WTC11 (cell line): ENCODE measurements at regions not wholly inside any gene's neighbourhood (a gene's known extent, or its start where the extent isn't known, plus 50 kb on each side); places are given as distances from the start of the nearest gene placed in this dataset.

Experiments used
- ATAC-seq: fragments of 200-7000 bp; cut with Tn5 transposase; 2 replicates; pipeline ENCODE4 v1.10.0; 2021; ENCODE audit warnings: mild to moderate bottlenecking, moderate library complexity
- CTCF ChIA-PET: fragments of 300-600 bp; sonication (Branson Sonifier 250); formaldehyde crosslinking; loops from one replicate; lab custom pipeline; 2021; ENCODE audit warnings: antibody characterized with exemption; lab: Charles Lee
- POLR2A ChIA-PET: fragments of 350-600 bp; sonication (Branson Sonifier 250); formaldehyde crosslinking; loops from one replicate; lab custom pipeline; 2021; ENCODE audit warnings: antibody characterized with exemption; lab: Charles Lee
- DNase-seq: peaks from one replicate; pipeline ENCODE4 v3.0.0; 2021; ENCODE audit warnings: low spot score
- H3K27ac Mint-ChIP-seq: 2 replicates; pipeline ENCODE4 v1.8.0; 2021; ENCODE audit warnings: mixed read lengths
- H3K27me3 Mint-ChIP-seq: 2 replicates; pipeline ENCODE4 v1.8.0; 2021; ENCODE audit warnings: low read depth, mild to moderate bottlenecking, moderate library complexity, mixed read lengths
- H3K36me3 Mint-ChIP-seq: 2 replicates; pipeline ENCODE4 v1.8.0; 2021; ENCODE audit warnings: mixed read lengths
- H3K4me1 Mint-ChIP-seq: 2 replicates; pipeline ENCODE4 v1.8.0; 2022; ENCODE audit warnings: mixed read lengths
- H3K4me3 Mint-ChIP-seq: 2 replicates; pipeline ENCODE4 v1.8.0; 2021; ENCODE audit warnings: mild to moderate bottlenecking, moderate library complexity, mixed read lengths
- H3K9me3 Mint-ChIP-seq: 2 replicates; pipeline ENCODE4 v1.8.0; 2021; ENCODE audit warnings: mixed read lengths
- ELF4 ChIP-seq: sonication (generic); formaldehyde crosslinking; IDR thresholded peaks from 2 replicates; pipeline ENCODE4 v1.8.1; 2022; ENCODE audit warnings: low read depth, mild to moderate bottlenecking, moderate library complexity, missing genetic modification reagents
- EMX1 ChIP-seq: fragments of 250-450 bp; sonication (Bioruptor Pico); IDR thresholded peaks from 2 replicates; pipeline ENCODE4 v1.8.0; 2021; ENCODE audit warnings: mild to moderate bottlenecking
- ETV6 ChIP-seq: sonication (generic); formaldehyde crosslinking; IDR thresholded peaks from 2 replicates; pipeline ENCODE4 v1.8.1; 2022; ENCODE audit warnings: mild to moderate bottlenecking, missing genetic modification reagents
- GRHL2 ChIP-seq: fragments of 250-450 bp; sonication (Bioruptor Pico); IDR thresholded peaks from 2 replicates; pipeline ENCODE4 v1.8.0; 2022; ENCODE audit warnings: mild to moderate bottlenecking, moderate library complexity; ENCODE audit not compliant: insufficient replicate concordance, severe bottlenecking
- MXD4 ChIP-seq: fragments of 250-450 bp; sonication (Bioruptor Pico); IDR thresholded peaks from 2 replicates; pipeline ENCODE4 v1.8.0; 2021; ENCODE audit warnings: mild to moderate bottlenecking, moderate library complexity, borderline replicate concordance
- MYBL2 ChIP-seq: sonication (generic); formaldehyde crosslinking; IDR thresholded peaks from 2 replicates; pipeline ENCODE4 v1.8.1; 2023; ENCODE audit warnings: mild to moderate bottlenecking, moderate library complexity, missing genetic modification reagents
- NFE2L1 ChIP-seq: sonication (generic); formaldehyde crosslinking; IDR thresholded peaks from 2 replicates; pipeline ENCODE4 v1.8.1; 2023; ENCODE audit warnings: missing genetic modification reagents
- NR2C2 ChIP-seq: sonication (generic); formaldehyde crosslinking; IDR thresholded peaks from 2 replicates; pipeline ENCODE4 v1.8.0; 2022; ENCODE audit warnings: mild to moderate bottlenecking, missing genetic modification reagents
- NR3C1 ChIP-seq: sonication (generic); formaldehyde crosslinking; conservative IDR thresholded peaks from 2 replicates; pipeline ENCODE4 v1.8.1; 2023; ENCODE audit warnings: low read depth, mild to moderate bottlenecking, missing genetic modification reagents
- PRRX2 ChIP-seq: fragments of 250-450 bp; sonication (Bioruptor Pico); IDR thresholded peaks from 2 replicates; pipeline ENCODE4 v1.8.0; 2021; ENCODE audit warnings: mild to moderate bottlenecking
- RELA ChIP-seq: sonication (generic); formaldehyde crosslinking; IDR thresholded peaks from 2 replicates; pipeline ENCODE4 v1.8.1; 2022; ENCODE audit warnings: missing genetic modification reagents, mild to moderate bottlenecking, borderline replicate concordance
- SP1 ChIP-seq: sonication (generic); formaldehyde crosslinking; conservative IDR thresholded peaks from 2 replicates; pipeline ENCODE4 v1.8.1; 2022; ENCODE audit warnings: missing genetic modification reagents
- ZBTB21 ChIP-seq: sonication (generic); formaldehyde crosslinking; IDR thresholded peaks from 2 replicates; pipeline ENCODE4 v1.8.1; 2023; ENCODE audit warnings: mild to moderate bottlenecking, missing genetic modification reagents, borderline replicate concordance
- ZNF121 ChIP-seq: sonication (generic); formaldehyde crosslinking; IDR thresholded peaks from 2 replicates; pipeline ENCODE4 v1.8.0; 2023; ENCODE audit warnings: missing genetic modification reagents
- ZNF317 ChIP-seq: sonication (generic); formaldehyde crosslinking; IDR thresholded peaks from 2 replicates; pipeline ENCODE4 v1.8.1; 2023; ENCODE audit warnings: low read depth, mild to moderate bottlenecking, moderate library complexity, missing genetic modification reagents, borderline replicate concordance
- ZNF423 ChIP-seq: fragments of 250-450 bp; sonication (Bioruptor Pico); IDR thresholded peaks from 2 replicates; pipeline ENCODE4 v2.1.2; 2022; ENCODE audit warnings: mild to moderate bottlenecking, moderate library complexity
- TF ChIP-seq, protein P1 (sequence below): fragments of 250-450 bp; sonication (Bioruptor Pico); IDR thresholded peaks from 2 replicates; pipeline ENCODE4 v2.1.2; 2022; ENCODE audit warnings: mild to moderate bottlenecking, moderate library complexity
- TF ChIP-seq, protein P2 (sequence below): sonication (generic); formaldehyde crosslinking; IDR thresholded peaks from 2 replicates; pipeline ENCODE4 v1.8.1; 2023; ENCODE audit warnings: mild to moderate bottlenecking, missing genetic modification reagents, moderate library complexity
- TF ChIP-seq, protein P3 (sequence below): sonication (generic); formaldehyde crosslinking; IDR thresholded peaks from 2 replicates; pipeline ENCODE4 v1.8.0; 2022; ENCODE audit warnings: mild to moderate bottlenecking, missing genetic modification reagents
- TF ChIP-seq, protein P4 (sequence below): sonication (generic); formaldehyde crosslinking; IDR thresholded peaks from 2 replicates; pipeline ENCODE4 v1.8.0; 2022; ENCODE audit warnings: missing genetic modification reagents
- TF ChIP-seq, protein P5 (sequence below): sonication (generic); formaldehyde crosslinking; IDR thresholded peaks from 2 replicates; pipeline ENCODE4 v1.8.0; 2023; ENCODE audit warnings: missing genetic modification reagents, mild to moderate bottlenecking, borderline replicate concordance
- TF ChIP-seq, protein P6 (sequence below): sonication (generic); formaldehyde crosslinking; IDR thresholded peaks from 2 replicates; pipeline ENCODE4 v1.8.1; 2023; ENCODE audit warnings: mild to moderate bottlenecking, moderate library complexity, missing genetic modification reagents

DNA sequence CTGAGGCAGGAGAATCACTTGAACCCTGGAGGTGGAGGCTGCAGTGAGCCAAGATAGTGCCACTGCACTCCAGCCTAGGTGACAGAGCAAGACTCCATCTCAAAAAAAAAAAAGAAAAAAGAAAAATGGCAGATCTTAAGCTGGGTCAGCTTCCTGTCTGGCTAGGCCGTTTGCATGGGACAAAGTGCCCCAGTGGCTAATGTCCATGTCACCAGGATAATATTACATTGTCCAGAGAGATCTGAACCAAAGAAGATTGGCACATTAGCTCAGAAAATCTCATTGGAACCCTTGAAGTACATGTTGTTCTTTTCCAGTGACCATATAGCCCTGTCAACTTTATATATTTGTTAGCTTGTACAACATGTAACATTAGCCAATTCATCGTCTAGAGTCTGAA, 59.2 kb upstream of the DAB2IP start:
- H3K36me3 Mint-ChIP-seq, result peaks cover 9% of the 10 kb centered on the region
- no peak overlapping the region for H3K27ac Mint-ChIP-seq
- ATAC-seq (no peak), DNase-seq (no peak)
- H3K27me3 Mint-ChIP-seq, result peaks cover 8% of the 10 kb centered on the region; the same call in 1 of the 2 replicates
- peaks cover 10% of the 10 kb centered on the region for H3K4me1 Mint-ChIP-seq
- H3K9me3 Mint-ChIP-seq, result peaks cover 9% of the 10 kb centered on the region
- ChIA-PET CTCF (interaction anchor here (0.8 kb wide), 1 partner anchor 37 kb away, joined by 3 read pairs; no protein-coding TSS in a partner anchor), POLR2A (no interaction called here)
- no peak overlapping the region for H3K4me3 Mint-ChIP-seq
- no peak for TF ChIP-seq MXD4
- TF ChIP-seq NFE2L1 (CRISPR knock-in tag), result no peak
- no peak for TF ChIP-seq ZBTB21 (CRISPR knock-in tag)
- no peak for TF ChIP-seq ELF4 (CRISPR knock-in tag)
- TF ChIP-seq ZNF121 (CRISPR knock-in tag), result no peak
- no peak for TF ChIP-seq EMX1
- TF ChIP-seq ETV6 (CRISPR knock-in tag), result no peak
- TF ChIP-seq PRRX2 (CRISPR knock-in tag), result no peak
- TF ChIP-seq ZNF317 (CRISPR knock-in tag), result no peak
- no peak for TF ChIP-seq NR3C1 (CRISPR knock-in tag)
- TF ChIP-seq, protein P1, sequence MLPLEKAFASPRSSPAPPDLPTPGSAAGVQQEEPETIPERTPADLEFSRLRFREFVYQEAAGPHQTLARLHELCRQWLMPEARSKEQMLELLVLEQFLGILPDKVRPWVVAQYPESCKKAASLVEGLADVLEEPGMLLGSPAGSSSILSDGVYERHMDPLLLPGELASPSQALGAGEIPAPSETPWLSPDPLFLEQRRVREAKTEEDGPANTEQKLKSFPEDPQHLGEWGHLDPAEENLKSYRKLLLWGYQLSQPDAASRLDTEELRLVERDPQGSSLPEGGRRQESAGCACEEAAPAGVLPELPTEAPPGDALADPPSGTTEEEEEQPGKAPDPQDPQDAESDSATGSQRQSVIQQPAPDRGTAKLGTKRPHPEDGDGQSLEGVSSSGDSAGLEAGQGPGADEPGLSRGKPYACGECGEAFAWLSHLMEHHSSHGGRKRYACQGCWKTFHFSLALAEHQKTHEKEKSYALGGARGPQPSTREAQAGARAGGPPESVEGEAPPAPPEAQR (CRISPR knock-in tag), result no peak
- no peak for TF ChIP-seq RELA (CRISPR knock-in tag)
- no peak for TF ChIP-seq NR2C2 (CRISPR knock-in tag)

DNA sequence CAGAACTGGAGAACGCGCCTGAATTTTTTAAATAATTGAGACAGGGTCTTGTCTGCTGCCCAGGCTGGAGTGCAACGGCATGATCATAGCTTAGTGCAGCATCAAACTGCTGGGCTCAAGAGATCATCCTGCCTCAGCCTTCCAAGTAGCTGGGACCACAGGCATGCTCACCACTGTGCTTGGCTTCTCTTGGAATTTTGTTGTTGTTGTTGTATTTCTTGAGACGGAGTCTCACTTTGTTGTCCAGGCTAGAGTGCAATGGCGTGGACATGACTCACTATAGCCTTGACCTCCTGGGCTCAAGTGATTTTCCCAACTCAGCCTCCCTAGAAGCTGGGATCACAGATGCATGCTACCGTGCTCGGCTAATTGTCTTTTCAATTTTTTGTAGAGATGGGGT, 58.4 kb upstream of the DAB2IP start:
- ChIA-PET POLR2A (no interaction called here), CTCF (interaction anchor here (0.8 kb wide), 1 partner anchor 38 kb away, joined by 3 read pairs; no protein-coding TSS in a partner anchor)
- peaks cover 14% of the 10 kb centered on the region for H3K4me1 Mint-ChIP-seq
- peaks cover 12% of the 10 kb centered on the region for H3K9me3 Mint-ChIP-seq
- peaks cover 12% of the 10 kb centered on the region for H3K36me3 Mint-ChIP-seq
- DNase-seq (no peak), ATAC-seq (no peak)
- no peak overlapping the region for H3K4me3 Mint-ChIP-seq
- H3K27ac Mint-ChIP-seq, result no peak overlapping the region
- peaks cover 9% of the 10 kb centered on the region; the same call in 1 of the 2 replicates for H3K27me3 Mint-ChIP-seq
- TF ChIP-seq, protein P2, sequence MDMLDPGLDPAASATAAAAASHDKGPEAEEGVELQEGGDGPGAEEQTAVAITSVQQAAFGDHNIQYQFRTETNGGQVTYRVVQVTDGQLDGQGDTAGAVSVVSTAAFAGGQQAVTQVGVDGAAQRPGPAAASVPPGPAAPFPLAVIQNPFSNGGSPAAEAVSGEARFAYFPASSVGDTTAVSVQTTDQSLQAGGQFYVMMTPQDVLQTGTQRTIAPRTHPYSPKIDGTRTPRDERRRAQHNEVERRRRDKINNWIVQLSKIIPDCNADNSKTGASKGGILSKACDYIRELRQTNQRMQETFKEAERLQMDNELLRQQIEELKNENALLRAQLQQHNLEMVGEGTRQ (CRISPR knock-in tag), result no peak
- TF ChIP-seq SP1 (no peak), MYBL2 (CRISPR knock-in tag) (no peak), PRRX2 (CRISPR knock-in tag) (no peak), GRHL2 (CRISPR knock-in tag) (no peak), MXD4 (no peak), ZNF423 (no peak), ELF4 (CRISPR knock-in tag) (no peak), ZNF317 (CRISPR knock-in tag) (no peak)
- TF ChIP-seq, protein P3, sequence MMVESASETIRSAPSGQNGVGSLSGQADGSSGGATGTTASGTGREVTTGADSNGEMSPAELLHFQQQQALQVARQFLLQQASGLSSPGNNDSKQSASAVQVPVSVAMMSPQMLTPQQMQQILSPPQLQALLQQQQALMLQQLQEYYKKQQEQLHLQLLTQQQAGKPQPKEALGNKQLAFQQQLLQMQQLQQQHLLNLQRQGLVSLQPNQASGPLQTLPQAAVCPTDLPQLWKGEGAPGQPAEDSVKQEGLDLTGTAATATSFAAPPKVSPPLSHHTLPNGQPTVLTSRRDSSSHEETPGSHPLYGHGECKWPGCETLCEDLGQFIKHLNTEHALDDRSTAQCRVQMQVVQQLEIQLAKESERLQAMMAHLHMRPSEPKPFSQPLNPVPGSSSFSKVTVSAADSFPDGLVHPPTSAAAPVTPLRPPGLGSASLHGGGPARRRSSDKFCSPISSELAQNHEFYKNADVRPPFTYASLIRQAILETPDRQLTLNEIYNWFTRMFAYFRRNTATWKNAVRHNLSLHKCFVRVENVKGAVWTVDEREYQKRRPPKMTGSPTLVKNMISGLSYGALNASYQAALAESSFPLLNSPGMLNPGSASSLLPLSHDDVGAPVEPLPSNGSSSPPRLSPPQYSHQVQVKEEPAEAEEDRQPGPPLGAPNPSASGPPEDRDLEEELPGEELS, result no peak
- TF ChIP-seq, protein P4, sequence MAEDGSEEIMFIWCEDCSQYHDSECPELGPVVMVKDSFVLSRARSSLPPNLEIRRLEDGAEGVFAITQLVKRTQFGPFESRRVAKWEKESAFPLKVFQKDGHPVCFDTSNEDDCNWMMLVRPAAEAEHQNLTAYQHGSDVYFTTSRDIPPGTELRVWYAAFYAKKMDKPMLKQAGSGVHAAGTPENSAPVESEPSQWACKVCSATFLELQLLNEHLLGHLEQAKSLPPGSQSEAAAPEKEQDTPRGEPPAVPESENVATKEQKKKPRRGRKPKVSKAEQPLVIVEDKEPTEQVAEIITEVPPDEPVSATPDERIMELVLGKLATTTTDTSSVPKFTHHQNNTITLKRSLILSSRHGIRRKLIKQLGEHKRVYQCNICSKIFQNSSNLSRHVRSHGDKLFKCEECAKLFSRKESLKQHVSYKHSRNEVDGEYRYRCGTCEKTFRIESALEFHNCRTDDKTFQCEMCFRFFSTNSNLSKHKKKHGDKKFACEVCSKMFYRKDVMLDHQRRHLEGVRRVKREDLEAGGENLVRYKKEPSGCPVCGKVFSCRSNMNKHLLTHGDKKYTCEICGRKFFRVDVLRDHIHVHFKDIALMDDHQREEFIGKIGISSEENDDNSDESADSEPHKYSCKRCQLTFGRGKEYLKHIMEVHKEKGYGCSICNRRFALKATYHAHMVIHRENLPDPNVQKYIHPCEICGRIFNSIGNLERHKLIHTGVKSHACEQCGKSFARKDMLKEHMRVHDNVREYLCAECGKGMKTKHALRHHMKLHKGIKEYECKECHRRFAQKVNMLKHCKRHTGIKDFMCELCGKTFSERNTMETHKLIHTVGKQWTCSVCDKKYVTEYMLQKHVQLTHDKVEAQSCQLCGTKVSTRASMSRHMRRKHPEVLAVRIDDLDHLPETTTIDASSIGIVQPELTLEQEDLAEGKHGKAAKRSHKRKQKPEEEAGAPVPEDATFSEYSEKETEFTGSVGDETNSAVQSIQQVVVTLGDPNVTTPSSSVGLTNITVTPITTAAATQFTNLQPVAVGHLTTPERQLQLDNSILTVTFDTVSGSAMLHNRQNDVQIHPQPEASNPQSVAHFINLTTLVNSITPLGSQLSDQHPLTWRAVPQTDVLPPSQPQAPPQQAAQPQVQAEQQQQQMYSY, result no peak
- TF ChIP-seq, protein P5, sequence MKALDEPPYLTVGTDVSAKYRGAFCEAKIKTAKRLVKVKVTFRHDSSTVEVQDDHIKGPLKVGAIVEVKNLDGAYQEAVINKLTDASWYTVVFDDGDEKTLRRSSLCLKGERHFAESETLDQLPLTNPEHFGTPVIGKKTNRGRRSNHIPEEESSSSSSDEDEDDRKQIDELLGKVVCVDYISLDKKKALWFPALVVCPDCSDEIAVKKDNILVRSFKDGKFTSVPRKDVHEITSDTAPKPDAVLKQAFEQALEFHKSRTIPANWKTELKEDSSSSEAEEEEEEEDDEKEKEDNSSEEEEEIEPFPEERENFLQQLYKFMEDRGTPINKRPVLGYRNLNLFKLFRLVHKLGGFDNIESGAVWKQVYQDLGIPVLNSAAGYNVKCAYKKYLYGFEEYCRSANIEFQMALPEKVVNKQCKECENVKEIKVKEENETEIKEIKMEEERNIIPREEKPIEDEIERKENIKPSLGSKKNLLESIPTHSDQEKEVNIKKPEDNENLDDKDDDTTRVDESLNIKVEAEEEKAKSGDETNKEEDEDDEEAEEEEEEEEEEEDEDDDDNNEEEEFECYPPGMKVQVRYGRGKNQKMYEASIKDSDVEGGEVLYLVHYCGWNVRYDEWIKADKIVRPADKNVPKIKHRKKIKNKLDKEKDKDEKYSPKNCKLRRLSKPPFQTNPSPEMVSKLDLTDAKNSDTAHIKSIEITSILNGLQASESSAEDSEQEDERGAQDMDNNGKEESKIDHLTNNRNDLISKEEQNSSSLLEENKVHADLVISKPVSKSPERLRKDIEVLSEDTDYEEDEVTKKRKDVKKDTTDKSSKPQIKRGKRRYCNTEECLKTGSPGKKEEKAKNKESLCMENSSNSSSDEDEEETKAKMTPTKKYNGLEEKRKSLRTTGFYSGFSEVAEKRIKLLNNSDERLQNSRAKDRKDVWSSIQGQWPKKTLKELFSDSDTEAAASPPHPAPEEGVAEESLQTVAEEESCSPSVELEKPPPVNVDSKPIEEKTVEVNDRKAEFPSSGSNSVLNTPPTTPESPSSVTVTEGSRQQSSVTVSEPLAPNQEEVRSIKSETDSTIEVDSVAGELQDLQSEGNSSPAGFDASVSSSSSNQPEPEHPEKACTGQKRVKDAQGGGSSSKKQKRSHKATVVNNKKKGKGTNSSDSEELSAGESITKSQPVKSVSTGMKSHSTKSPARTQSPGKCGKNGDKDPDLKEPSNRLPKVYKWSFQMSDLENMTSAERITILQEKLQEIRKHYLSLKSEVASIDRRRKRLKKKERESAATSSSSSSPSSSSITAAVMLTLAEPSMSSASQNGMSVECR, result no peak
- TF ChIP-seq, protein P6, sequence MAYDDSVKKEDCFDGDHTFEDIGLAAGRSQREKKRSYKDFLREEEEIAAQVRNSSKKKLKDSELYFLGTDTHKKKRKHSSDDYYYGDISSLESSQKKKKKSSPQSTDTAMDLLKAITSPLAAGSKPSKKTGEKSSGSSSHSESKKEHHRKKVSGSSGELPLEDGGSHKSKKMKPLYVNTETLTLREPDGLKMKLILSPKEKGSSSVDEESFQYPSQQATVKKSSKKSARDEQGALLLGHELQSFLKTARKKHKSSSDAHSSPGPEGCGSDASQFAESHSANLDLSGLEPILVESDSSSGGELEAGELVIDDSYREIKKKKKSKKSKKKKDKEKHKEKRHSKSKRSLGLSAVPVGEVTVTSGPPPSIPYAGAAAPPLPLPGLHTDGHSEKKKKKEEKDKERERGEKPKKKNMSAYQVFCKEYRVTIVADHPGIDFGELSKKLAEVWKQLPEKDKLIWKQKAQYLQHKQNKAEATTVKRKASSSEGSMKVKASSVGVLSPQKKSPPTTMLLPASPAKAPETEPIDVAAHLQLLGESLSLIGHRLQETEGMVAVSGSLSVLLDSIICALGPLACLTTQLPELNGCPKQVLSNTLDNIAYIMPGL (CRISPR knock-in tag), result no peak
